ENCODE measurements at regions not wholly inside any gene's neighbourhood (a gene's known extent, or its start where the extent isn't known, plus 50 kb on each side); places are given as distances from the start of the nearest gene placed in this dataset.

DNA sequence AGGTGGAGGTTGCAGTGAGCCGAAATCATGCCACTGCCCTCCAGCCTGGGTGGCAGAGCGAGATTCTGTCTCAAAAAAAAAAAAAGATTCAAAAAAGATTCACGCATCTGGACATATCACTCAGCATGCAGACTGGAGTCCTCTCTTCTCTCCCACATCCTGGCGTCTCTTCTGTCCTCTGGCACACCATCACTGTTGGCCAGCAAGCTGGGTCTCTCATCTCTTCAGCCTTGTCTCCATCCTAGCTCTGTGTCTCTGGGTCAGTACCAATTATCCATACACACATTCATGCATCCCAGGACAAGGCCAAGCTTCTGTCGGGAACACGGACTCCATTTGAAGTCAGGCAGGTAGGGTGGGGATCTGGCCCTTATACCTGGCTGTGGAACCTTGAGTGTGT, 105.5 kb upstream of the MAP1LC3B2 start:
- TF ChIP-seq, protein P1, sequence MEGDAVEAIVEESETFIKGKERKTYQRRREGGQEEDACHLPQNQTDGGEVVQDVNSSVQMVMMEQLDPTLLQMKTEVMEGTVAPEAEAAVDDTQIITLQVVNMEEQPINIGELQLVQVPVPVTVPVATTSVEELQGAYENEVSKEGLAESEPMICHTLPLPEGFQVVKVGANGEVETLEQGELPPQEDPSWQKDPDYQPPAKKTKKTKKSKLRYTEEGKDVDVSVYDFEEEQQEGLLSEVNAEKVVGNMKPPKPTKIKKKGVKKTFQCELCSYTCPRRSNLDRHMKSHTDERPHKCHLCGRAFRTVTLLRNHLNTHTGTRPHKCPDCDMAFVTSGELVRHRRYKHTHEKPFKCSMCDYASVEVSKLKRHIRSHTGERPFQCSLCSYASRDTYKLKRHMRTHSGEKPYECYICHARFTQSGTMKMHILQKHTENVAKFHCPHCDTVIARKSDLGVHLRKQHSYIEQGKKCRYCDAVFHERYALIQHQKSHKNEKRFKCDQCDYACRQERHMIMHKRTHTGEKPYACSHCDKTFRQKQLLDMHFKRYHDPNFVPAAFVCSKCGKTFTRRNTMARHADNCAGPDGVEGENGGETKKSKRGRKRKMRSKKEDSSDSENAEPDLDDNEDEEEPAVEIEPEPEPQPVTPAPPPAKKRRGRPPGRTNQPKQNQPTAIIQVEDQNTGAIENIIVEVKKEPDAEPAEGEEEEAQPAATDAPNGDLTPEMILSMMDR (IDR thresholded peaks at IDR 0.05): no peak
- TF ChIP-seq POLR2A (IDR thresholded peaks at IDR 0.05): no peak
